KMS-11 (cell line): ENCODE measurements at regions not wholly inside any gene's neighbourhood (a gene's known extent, or its start where the extent isn't known, plus 50 kb on each side); places are given as distances from the start of the nearest gene placed in this dataset.

Experiments used
- H2AFZ ChIP-seq: fragments of 200-600 bp; sonication (generic); 2 replicates; pipeline ENCODE4 v1.6.1; 2016; ENCODE audit warnings: antibody characterized with exemption, mixed run types, low read depth
- H3K27ac ChIP-seq: fragments of 200-600 bp; sonication (generic); 2 replicates; pipeline ENCODE4 v1.6.1; 2016; ENCODE audit warnings: mild to moderate bottlenecking, mixed run types
- H3K27me3 ChIP-seq: fragments of 200-600 bp; sonication (generic); 2 replicates; pipeline ENCODE4 v1.6.1; 2017; ENCODE audit warnings: mild to moderate bottlenecking, low read depth, mixed run types, moderate library complexity; ENCODE audit not compliant: insufficient read depth
- H3K36me3 ChIP-seq: fragments of 200-600 bp; sonication (generic); 2 replicates; pipeline ENCODE4 v1.6.1; 2017; ENCODE audit warnings: mild to moderate bottlenecking, mixed run types; ENCODE audit not compliant: insufficient read depth
- H3K4me1 ChIP-seq: fragments of 200-600 bp; sonication (generic); 2 replicates; pipeline ENCODE4 v1.6.1; 2016; ENCODE audit warnings: mild to moderate bottlenecking, low read depth, mixed run types; ENCODE audit not compliant: poor library complexity, severe bottlenecking
- H3K4me2 ChIP-seq: fragments of 200-600 bp; sonication (generic); 2 replicates; pipeline ENCODE4 v1.7.0; 2016; ENCODE audit warnings: mild to moderate bottlenecking, mixed run types
- H3K4me3 ChIP-seq: fragments of 200-600 bp; sonication (generic); IDR thresholded peaks from 2 replicates; pipeline ENCODE4 v1.6.1; 2017; ENCODE audit warnings: low read depth, low read length, mixed read lengths; ENCODE audit not compliant: insufficient read depth
- H3K79me2 ChIP-seq: fragments of 200-600 bp; sonication (generic); 2 replicates; pipeline ENCODE4 v1.6.1; 2016; ENCODE audit warnings: low read depth, mixed run types; ENCODE audit not compliant: insufficient read depth
- H3K9ac ChIP-seq: fragments of 200-600 bp; sonication (generic); 2 replicates; pipeline ENCODE4 v1.6.1; 2016; ENCODE audit warnings: mild to moderate bottlenecking, mixed run types
- H4K20me1 ChIP-seq: fragments of 200-600 bp; sonication (generic); 2 replicates; pipeline ENCODE4 v1.6.1; 2016; ENCODE audit warnings: mild to moderate bottlenecking, mixed run types; ENCODE audit not compliant: insufficient read depth
- TF ChIP-seq, protein P1 (sequence below): fragments of 200-600 bp; sonication (generic); conservative IDR thresholded peaks from 2 replicates; pipeline ENCODE4 v1.6.1; 2017; ENCODE audit warnings: low read depth, mild to moderate bottlenecking, antibody characterized with exemption, low read length, moderate library complexity, mixed read lengths

DNA sequence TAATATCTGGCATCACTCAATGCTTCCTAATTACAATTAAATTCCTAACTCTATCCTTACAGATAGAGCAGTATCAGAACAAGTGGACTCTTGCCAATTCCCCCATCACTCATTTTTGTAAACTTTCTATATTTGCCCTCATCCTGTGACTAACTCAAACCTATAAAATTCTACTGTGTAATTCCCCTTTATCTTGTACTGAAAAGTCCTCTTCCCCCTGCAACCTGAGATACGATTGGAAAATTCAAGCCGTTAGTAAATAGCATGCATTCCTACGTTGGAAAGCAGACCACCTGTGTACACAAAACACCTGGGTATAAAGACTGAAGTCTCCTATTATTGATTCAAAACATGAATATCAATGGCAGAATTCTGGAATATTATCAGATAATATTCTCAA, 70.4 kb upstream of the KCNQ5 start:
- Histone ChIP-seq H3K4me1 (no peaks in the 10 kb centered on the region), H3K9ac (no peak overlapping the region), H4K20me1 (no peaks in the 10 kb centered on the region), H3K36me3 (no peaks in the 10 kb centered on the region), H2AFZ (no peak overlapping the region), H3K27ac (no peak overlapping the region), H3K79me2 (no peaks in the 10 kb centered on the region), H3K4me3 (no peak overlapping the region), H3K27me3 (no peaks in the 10 kb centered on the region), H3K4me2 (no peak overlapping the region)
- TF ChIP-seq, protein P1, sequence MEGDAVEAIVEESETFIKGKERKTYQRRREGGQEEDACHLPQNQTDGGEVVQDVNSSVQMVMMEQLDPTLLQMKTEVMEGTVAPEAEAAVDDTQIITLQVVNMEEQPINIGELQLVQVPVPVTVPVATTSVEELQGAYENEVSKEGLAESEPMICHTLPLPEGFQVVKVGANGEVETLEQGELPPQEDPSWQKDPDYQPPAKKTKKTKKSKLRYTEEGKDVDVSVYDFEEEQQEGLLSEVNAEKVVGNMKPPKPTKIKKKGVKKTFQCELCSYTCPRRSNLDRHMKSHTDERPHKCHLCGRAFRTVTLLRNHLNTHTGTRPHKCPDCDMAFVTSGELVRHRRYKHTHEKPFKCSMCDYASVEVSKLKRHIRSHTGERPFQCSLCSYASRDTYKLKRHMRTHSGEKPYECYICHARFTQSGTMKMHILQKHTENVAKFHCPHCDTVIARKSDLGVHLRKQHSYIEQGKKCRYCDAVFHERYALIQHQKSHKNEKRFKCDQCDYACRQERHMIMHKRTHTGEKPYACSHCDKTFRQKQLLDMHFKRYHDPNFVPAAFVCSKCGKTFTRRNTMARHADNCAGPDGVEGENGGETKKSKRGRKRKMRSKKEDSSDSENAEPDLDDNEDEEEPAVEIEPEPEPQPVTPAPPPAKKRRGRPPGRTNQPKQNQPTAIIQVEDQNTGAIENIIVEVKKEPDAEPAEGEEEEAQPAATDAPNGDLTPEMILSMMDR = no peak

DNA sequence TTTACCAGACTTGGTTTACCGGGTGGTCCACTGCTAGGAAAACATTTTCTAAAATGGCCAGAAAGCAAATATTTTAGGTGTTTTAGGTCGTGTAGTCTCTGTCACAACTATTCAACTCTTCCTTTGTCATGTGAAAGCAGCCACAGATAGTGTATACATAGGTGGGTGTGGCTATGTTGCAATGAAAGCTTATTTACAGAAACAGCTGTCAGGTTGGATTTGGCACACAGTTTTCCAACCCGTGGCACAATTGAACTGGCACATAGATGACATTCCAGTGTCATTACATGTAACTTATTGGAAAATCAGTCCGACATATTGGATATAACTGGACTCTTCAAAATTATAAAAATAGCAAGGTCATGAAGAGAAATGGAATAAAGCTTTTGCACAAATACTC, 68.9 kb upstream of the KCNQ5 start:
- Histone ChIP-seq H2AFZ (no peak overlapping the region), H3K9ac (no peak overlapping the region), H3K79me2 (no peaks in the 10 kb centered on the region), H3K4me1 (no peaks in the 10 kb centered on the region), H3K27ac (no peak overlapping the region), H4K20me1 (no peaks in the 10 kb centered on the region), H3K4me3 (no peak overlapping the region), H3K4me2 (no peak overlapping the region), H3K27me3 (no peaks in the 10 kb centered on the region), H3K36me3 (no peaks in the 10 kb centered on the region)
- TF ChIP-seq, protein P1 = no peak

DNA sequence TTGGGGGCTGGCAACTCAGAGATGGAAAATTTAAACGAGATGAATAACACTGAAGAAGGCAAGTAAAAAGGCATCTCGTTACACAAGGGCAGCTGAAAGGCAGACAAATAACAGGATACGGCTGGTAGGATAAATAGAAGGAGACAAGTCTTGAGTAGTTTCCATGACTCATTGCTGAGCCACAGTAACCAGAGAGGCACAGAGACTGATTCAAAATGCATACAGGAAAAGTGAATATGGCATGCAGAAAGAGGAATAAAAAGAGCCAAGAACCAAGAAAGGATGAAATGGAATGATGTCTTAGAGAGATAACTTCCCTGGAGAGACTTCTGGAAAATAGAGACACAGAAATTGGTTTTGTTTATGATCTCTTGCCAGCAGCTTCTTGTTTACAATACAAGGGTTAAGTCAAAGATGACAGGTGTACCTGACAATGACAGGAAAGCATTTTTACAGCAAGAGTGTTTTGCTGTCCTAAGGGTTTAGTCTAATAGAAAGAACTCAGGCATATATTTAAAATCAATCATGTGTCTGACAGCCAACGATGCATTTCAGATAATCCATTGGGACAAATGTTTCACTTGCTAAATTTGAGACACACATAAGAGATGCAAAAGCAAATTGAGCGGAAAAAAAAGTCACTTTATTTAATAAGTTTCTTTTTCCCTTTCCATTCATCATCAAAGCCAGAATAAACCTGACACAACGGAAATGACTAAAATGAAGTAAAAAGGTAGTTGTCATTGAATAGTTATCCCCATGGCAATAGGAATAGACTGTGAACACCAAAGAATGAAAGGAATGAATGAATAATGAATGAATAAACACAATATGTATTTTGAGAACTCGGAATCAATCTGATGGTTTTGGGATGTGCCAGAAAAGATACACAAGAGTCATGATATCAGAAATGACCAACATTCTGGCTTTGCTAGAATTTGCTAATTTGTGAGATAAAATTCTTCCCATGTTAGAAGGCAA, 68.0 kb upstream of the KCNQ5 start:
- Histone ChIP-seq H3K4me3 (no peak overlapping the region), H3K27ac (no peak overlapping the region), H4K20me1 (no peaks in the 10 kb centered on the region), H3K79me2 (no peaks in the 10 kb centered on the region), H3K9ac (no peak overlapping the region), H3K36me3 (no peaks in the 10 kb centered on the region), H3K4me1 (no peaks in the 10 kb centered on the region), H3K4me2 (no peak overlapping the region), H3K27me3 (no peaks in the 10 kb centered on the region), H2AFZ (no peak overlapping the region)
- TF ChIP-seq, protein P1 = no peak

DNA sequence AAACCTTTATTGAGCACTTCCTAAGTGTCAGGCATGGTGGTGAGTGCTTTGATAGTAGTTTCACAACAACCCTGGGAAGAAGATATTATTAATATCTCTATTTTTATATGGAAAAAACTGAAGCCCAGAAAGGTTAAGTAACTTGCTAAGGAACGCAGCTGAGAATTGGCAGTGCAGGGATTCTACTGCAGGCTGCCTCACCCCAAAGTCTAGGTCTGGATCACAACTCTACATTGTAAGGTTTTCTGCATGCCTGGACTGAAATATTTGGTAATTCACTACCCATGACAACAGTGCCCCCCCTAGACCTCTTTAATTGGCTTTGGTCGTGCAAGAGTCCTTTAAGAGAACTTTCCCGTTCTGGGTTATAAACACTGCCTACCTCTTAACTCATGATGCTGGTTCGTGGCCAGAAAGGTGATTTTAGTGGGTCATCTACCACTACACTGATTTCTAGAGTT, 67.1 kb upstream of the KCNQ5 start:
- no peaks in the 10 kb centered on the region for H4K20me1 ChIP-seq
- H3K27ac ChIP-seq = no peak overlapping the region
- no peaks in the 10 kb centered on the region for H3K79me2 ChIP-seq
- H3K36me3 ChIP-seq = no peaks in the 10 kb centered on the region
- H2AFZ ChIP-seq = no peak overlapping the region
- H3K4me2 ChIP-seq = no peak overlapping the region
- TF ChIP-seq, protein P1 = no peak
- no peak overlapping the region for H3K9ac ChIP-seq
- H3K4me3 ChIP-seq = no peak overlapping the region
- no peaks in the 10 kb centered on the region for H3K4me1 ChIP-seq
- no peaks in the 10 kb centered on the region for H3K27me3 ChIP-seq
